ENCODE measurements at regions not wholly inside any gene's neighbourhood (a gene's known extent, or its start where the extent isn't known, plus 50 kb on each side); places are given as distances from the start of the nearest gene placed in this dataset.
A peak's percentile ranks its signal among the peaks of the same experiment; 100 is the strongest.

- TF ChIP-seq CTCF (conservative IDR thresholded peaks at IDR 0.05): 0 out of 2 replicates have a peak, but pooled peaks have one; percentile 22
- no peak for TF ChIP-seq EZH2 (IDR thresholded peaks at IDR 0.05; ENCODE audit: low read depth)
These were observed 373.4 kb upstream of the PCDH15 start for GRCh38 chr10:55174419-55174818.
